ENCODE measurements at regions not wholly inside any gene's neighbourhood (a gene's known extent, or its start where the extent isn't known, plus 50 kb on each side); places are given as distances from the start of the nearest gene placed in this dataset.

DNA sequence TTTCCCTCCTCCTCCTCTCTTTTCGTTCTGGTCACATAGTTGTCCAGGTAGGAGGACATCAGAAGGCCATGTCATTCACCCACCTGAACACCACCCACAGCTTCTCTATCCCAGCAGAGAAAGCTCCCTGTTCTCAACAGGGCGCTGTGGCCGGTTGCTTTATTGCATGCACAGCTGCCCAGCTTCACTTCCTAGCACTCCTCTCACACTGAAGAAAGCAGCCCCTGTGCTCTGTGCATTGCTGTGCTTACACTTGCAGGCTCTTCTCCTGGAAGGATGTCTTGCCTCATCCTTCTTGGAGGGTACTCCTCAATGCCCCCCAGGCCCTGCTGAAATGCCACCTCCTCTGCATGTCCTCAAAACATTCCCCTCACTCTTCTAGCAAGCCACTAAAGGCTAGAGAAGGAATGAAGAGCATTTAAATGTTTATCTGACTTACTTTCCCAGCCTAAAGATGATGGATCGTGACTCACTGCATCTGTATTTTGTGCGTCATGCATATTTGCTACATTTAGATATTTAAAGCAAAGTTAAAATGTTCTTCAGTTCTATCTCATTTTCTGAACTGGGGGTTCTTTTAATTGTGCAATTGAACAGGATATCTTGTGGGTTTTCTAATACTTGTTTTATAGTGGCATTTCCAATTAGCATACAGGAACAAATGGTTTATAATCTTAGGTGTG lies 186.4 kb upstream of the PUDP start:
- no peak for DNase-seq (ENCODE audit: low spot score)
- TF ChIP-seq CTCF (IDR thresholded peaks at IDR 0.05; ENCODE audit: extremely low read depth, missing control alignments): no peak

DNA sequence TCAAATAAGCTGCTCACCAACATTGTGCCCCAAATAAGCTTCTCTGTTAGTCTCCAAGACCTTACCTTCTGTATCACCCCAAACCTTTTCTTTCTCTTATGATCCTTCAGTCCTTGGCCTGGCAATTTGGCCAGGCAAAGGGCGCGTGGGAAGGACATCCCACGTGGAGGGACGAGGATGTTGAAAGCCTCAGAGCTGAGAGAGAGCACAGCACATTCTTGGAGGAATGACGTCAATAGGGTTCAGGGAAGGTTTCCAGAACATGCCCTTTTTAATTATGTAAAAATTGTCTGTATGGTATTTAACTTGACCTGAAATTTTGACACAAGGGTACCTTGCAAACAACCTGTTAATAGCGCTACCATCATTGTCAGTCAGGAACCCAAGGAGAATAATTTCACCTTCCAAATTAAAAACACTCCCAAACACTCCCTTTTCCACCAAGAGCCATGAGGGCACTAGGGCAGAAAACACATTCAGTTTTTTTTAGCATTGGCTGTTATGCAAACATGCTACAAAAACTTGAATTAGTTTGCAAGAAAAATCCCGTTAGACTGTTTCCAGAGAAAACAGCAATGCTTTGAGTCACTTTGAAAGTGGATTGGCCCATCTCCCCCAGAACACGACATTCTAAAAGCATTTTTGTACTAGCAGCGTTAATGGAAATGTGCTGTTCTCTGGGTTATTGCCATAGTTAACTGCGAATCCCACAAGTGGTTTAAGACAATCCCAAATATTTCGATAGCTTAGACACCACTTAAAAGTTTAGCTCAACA lies 183.2 kb upstream of the PUDP start:
- TF ChIP-seq CTCF (IDR thresholded peaks at IDR 0.05; ENCODE audit: extremely low read depth, missing control alignments): no peak
- DNase-seq (ENCODE audit: low spot score): no peak

GRCh38 chrX:7330556-7330955 lies 182.6 kb upstream of the PUDP start:
- no peak for DNase-seq (ENCODE audit: low spot score)
- no peak for TF ChIP-seq CTCF (IDR thresholded peaks at IDR 0.05; ENCODE audit: extremely low read depth, missing control alignments)

DNA sequence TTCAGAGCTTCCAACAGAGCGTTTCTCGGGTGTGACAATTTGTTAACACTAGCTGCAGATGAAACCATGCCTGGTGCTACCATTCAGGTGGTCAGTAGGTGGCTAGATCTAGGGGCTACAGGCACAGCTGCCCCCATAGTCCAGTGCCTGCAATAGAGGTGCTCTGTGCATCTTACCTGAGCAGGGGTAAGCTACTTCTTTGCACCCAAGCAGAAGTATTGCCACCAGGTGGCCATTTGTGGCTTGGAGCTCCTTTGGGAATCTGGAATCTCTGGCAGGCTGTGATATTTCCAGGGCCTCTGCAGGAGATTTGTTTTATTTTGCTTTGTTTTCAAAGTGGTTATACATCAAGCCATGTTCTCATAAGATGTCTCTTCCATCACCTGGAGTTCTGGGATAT lies 170.7 kb upstream of the PUDP start:
- DNase-seq (ENCODE audit: low spot score): no peak
- TF ChIP-seq CTCF (IDR thresholded peaks at IDR 0.05; ENCODE audit: extremely low read depth, missing control alignments): no peak

DNA sequence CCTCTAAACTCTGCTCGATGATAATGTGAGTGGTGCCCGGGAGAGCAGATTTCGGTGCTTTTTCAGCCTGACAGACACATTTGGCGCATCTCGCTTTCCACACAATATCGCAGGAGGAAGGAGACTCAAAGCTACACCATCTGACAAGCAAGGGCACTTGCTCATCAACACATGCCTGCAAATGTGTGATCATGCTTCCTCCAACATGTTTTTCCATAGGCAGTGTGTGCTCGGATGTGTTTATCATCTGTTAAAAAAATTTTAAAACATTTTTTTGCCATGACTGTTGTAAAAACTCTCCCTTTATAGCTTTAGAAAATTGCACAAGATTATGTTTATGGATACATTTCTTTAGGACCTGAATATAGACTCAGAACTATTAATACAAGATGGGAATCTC lies 170.3 kb upstream of the PUDP start:
- no peak for DNase-seq (ENCODE audit: low spot score)
- no peak for TF ChIP-seq CTCF (IDR thresholded peaks at IDR 0.05; ENCODE audit: extremely low read depth, missing control alignments)

DNA sequence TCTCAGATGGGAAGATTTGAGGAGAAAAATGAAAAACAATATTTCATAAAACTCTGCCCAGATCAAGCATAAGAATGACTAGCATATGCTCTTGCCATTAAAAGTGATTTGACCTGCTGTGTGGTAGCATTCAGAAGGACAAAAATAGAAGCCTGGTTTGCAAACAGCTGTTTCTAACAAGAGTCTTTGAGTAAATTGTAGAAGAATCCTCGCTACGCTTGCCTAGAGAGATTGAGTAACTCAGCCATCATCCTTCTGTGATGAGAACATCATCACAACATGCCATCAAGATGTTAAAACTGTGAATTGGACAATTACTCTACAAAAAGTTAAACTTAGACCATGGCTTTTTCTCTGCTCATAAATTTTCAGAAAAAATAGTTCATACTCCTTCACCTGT lies 168.9 kb upstream of the PUDP start:
- no peak for TF ChIP-seq CTCF (IDR thresholded peaks at IDR 0.05; ENCODE audit: extremely low read depth, missing control alignments)
- no peak for DNase-seq (ENCODE audit: low spot score)

DNA sequence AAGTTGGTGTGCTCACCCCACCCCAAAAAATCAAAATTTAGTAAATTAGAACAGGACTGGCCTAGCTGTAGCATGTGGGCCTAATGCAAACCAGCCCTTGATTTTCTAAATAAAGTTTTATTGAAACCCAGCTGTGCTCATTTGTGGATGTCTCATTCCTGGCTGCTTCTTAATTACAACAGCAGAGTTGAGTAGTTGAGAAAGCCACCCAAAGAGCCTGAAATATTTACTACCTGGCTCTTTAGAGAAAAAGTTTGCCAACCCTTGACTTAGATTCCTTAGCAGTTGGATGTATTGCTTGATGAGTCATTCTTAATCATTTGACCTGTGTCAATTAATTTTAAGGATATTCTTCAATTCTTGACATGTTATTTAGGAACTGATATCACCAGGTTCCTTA lies 168.3 kb upstream of the PUDP start:
- no peak for DNase-seq (ENCODE audit: low spot score)
- TF ChIP-seq CTCF (IDR thresholded peaks at IDR 0.05; ENCODE audit: extremely low read depth, missing control alignments): no peak
